AG04450 (cell line): ENCODE measurements at regions not wholly inside any gene's neighbourhood (a gene's known extent, or its start where the extent isn't known, plus 50 kb on each side); places are given as distances from the start of the nearest gene placed in this dataset.

Experiments used
- CTCF ChIA-PET: fragments of 300-600, 350-600 bp; formaldehyde crosslinking; extraction: SDS; loops from one replicate; lab custom pipeline; 2022; ENCODE audit warnings: antibody characterized with exemption, inconsistent platforms; lab: Charles Lee
- POLR2A ChIA-PET: fragments of 350-600 bp; formaldehyde crosslinking; extraction: SDS; loops from one replicate; lab custom pipeline; 2021; ENCODE audit warnings: antibody characterized with exemption, inconsistent platforms; lab: Yijun Ruan, JAX
- DNase-seq: peaks from one replicate; pipeline ENCODE4 v3.0.0-alpha.2; 2011; ENCODE audit warnings: low read depth, low spot score
- H3K27ac ChIP-seq: one replicate; pipeline ENCODE4 v1.5.1; 2012; ENCODE audit warnings: low read depth, low read length, control low read depth
- H3K27me3 ChIP-seq: one replicate; pipeline ENCODE4 v1.6.0; 2012; ENCODE audit warnings: low read length; ENCODE audit not compliant: control insufficient read depth, insufficient read depth
- H3K4me3 ChIP-seq: 2 replicates; pipeline ENCODE4 v1.5.1; 2011; ENCODE audit warnings: mild to moderate bottlenecking, low read depth, low read length, control low read depth
- H3K9me3 ChIP-seq: 2 replicates; pipeline ENCODE4 v1.5.1; 2012; ENCODE audit warnings: low read length; ENCODE audit not compliant: control insufficient read depth, insufficient read depth
- CTCF ChIP-seq: IDR thresholded peaks from 2 replicates; pipeline ENCODE4 v1.5.1; 2011; ENCODE audit warnings: low read depth, low read length, control low read depth, inconsistent platforms

- ChIA-PET POLR2A (no interaction called here), CTCF (interaction anchor here (1.3 kb wide), 1 partner anchor 49 kb away, joined by 3 read pairs; no protein-coding TSS in a partner anchor)
- H3K9me3 ChIP-seq = no peaks in the 10 kb centered on the region
- DNase-seq = peak; percentile 7
- no peak for TF ChIP-seq CTCF
- no peaks in the 10 kb centered on the region for H3K27me3 ChIP-seq
- no peak overlapping the region for H3K4me3 ChIP-seq
- H3K27ac ChIP-seq = no peak overlapping the region
These were observed 280.4 kb downstream of the C1D start for GRCh38 chr2:67782443-67782842.

- H3K27ac ChIP-seq = no peak overlapping the region
- CTCF ChIA-PET = no interaction called here
- H3K27me3 ChIP-seq = no peaks in the 10 kb centered on the region
- no peak for TF ChIP-seq CTCF
- H3K9me3 ChIP-seq = no peaks in the 10 kb centered on the region
- H3K4me3 ChIP-seq = no peak overlapping the region
- no peak for DNase-seq
- POLR2A ChIA-PET = no interaction called here
These were observed 279.8 kb downstream of the C1D start for GRCh38 chr2:67783026-67783425.

GRCh38 chr2:67790622-67791021 is 272.2 kb downstream of the C1D start:
- CTCF ChIA-PET = interaction anchor here (0.8 kb wide), 1 partner anchor 56 kb away, joined by 3 read pairs; no protein-coding TSS in a partner anchor
- Histone ChIP-seq H3K4me3 (no peak overlapping the region), H3K27ac (peak overlapping the region; percentile 22), H3K9me3 (no peaks in the 10 kb centered on the region), H3K27me3 (no peaks in the 10 kb centered on the region)
- no peak for TF ChIP-seq CTCF
- DNase-seq = peak; percentile 79
- POLR2A ChIA-PET = no interaction called here

DNA sequence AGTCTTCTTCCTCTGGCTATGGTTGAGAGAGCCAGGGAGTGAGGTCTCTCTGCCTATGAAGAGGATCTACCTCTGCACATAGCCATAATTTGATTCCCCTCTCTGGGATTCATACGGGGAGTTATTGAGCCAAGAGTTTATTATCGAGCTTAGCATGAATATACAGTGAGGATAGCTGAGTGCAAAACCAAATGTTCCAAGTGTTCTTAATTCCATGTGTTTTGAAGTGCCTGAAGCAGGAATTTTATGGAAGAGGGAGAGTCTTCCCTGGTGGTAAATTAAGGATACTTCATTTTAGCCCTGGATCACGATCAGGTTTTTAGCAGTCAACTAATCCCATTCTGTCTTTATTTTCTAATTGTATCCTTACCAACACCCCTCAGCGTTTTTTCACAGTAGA is 270.6 kb downstream of the C1D start:
- Histone ChIP-seq H3K4me3 (no peak overlapping the region), H3K27me3 (no peaks in the 10 kb centered on the region), H3K27ac (no peak overlapping the region), H3K9me3 (no peaks in the 10 kb centered on the region)
- ChIA-PET CTCF (interaction anchor here (1.0 kb wide), 1 partner anchor 239 kb away, joined by 3 read pairs; no protein-coding TSS in a partner anchor), POLR2A (no interaction called here)
- no peak for TF ChIP-seq CTCF
- DNase-seq = no peak

DNA sequence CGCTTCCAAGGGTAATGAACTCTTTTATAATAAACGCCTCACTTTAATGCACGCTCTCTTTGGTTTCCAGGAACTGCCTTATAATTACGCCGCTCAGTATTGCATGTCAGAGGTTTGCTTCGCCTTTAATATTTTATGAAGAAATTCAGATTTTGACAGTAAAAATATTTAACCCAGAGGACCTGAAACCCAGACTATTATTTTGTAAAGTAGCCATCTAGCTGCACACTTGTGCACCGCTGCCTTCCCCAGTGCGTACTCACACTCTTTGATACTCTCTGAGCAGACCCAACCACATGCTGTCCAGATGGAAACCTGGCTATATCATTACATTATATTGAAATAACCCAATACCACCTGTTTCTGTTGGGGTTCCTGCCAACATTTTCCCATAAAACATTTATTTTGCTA is 270.1 kb downstream of the C1D start:
- DNase-seq = no peak
- no peak overlapping the region for H3K4me3 ChIP-seq
- H3K9me3 ChIP-seq = no peaks in the 10 kb centered on the region
- H3K27me3 ChIP-seq = no peaks in the 10 kb centered on the region
- no peak overlapping the region for H3K27ac ChIP-seq
- ChIA-PET CTCF (interaction anchor here (1.0 kb wide), 1 partner anchor 239 kb away, joined by 3 read pairs; no protein-coding TSS in a partner anchor), POLR2A (no interaction called here)
- no peak for TF ChIP-seq CTCF
